HG03457 (cell line): ENCODE measurements at regions not wholly inside any gene's neighbourhood (a gene's known extent, or its start where the extent isn't known, plus 50 kb on each side); places are given as distances from the start of the nearest gene placed in this dataset.
"Not testable (repeated sequence)": the region's sequence is repeated elsewhere in the genome, so short reads cannot be mapped to it uniquely, and the experiment has no call there.

Source experiments
- ATAC-seq: cut with Tn5 transposase; IDR thresholded peaks from one replicate; pipeline ENCODE4 v1.9.1; 2021; ENCODE audit warnings: moderate number of reproducible peaks; ENCODE audit not compliant: unreplicated experiment

GRCh38 chr9:15047028-15047551 is 136.9 kb upstream of the FREM1 start:
- ATAC-seq, result no peak

DNA sequence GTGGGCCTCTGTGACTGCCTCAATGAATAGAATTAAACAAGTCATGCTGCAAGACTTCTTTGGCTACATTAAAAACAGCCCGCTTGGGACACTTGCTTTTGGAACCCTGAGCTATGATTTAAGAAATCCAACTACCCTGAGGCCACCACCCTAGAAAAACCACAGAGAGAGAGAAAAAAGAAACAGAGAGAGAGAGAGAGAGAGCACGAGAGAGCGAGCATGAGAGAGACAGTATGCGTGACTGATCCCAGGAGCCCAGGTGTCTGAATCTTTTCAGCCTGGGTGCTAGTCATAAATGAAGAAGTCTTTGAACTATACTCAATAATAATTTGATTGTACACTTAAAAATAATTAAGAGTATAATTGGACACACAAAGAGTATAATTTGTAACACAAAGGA is 123.1 kb upstream of the FREM1 start:
- no peak for ATAC-seq

DNA sequence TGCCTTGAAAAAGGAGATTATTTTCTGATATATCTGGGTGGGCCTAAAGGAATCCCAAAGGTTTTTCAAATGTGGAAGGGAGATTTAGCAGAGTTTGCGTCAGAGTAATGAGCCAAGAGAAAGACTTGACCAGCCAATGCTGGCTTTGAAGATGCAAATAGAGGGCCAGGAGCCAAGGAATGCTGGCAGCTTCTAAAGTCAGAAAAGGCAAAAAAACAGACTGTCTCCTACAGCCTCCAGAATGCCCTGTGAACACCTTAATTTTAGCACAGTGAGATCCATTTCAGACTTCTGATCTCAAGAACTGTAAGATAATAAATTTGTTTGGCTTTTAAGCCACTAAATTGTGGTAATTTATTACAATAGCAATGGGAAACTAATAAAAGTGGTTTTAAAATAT is 122.6 kb upstream of the FREM1 start:
- no peak for ATAC-seq

- no peak for ATAC-seq
Observed at GRCh38 chr9:15021146-15021545, 110.9 kb upstream of the FREM1 start.

GRCh38 chr9:15018096-15018637 is 107.9 kb upstream of the FREM1 start:
- ATAC-seq, result no peak

DNA sequence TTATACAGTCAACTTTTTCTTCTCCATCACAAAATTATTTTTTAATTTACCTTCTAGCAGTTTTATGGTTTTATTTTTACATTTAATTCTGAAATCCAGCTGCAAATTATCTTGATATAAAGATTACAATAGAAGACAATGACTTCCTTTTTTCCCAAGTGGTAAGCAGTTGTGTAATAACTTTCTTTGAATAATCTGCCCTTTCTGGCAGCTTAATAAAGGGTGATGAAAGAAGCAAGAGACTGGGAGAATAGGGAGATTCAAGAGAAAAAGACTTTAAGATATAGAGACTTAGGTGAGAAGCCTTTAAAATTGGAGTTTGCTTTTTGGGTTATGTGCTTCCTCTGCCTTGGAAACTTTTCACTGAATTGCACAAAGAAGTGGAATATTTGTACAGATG is 100.4 kb upstream of the FREM1 start:
- no peak for ATAC-seq

- no peak for ATAC-seq
Observed at GRCh38 chr9:15007698-15008097, 97.5 kb upstream of the FREM1 start.

DNA sequence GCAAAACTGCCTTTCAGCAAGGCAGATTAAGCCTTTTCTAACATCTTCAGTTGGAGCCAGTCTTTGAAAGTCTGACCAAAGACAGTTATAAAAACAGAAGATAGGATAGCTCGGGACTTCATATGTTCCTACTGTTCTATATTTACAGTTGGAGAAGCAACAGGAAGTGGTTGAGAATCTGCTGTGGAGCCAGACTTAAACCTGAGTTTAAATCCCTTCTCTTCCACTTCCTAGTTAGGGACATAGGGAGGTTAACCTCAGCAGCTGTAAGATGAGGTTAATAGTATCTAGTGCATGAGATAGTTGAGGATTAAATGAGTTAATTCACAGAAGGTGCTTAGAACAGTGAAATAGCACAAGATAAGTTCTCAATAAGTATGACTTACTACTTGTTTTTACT is 84.5 kb upstream of the FREM1 start:
- ATAC-seq, result no peak

DNA sequence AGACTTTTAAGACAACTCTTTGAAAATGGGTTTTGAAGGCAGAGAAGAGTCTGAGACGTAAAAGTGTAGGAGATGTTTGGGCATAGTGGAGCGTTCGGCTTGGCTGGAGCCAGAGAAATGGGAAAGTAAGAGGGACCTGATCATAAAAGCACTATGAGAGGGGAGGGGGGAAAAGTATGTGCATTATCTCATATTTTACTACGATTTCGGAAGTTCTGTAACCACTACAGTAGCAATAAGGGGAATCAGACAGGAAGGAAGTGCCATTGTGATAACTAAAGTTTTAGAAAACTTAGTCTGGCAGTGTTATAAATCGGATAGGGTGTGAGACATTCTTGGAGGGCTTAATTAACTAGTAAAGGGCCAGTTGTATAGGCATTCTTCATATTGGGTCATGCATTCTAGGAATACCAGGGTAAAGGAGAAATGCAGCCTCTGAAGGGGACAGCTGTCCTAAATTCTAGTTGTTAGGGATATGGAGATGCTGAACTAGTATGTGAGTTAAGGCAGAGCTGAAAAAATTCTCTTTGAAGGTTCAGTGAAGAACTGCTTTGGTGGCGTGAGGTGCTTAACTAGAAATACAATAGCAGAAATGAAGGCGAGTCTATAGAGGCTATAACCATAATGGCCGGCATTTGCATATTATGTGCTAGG is 83.8 kb upstream of the FREM1 start:
- ATAC-seq, result no peak

- ATAC-seq, result no peak
Observed at GRCh38 chr9:14993061-14993800, 83.0 kb upstream of the FREM1 start.

- ATAC-seq, result no peak
Observed at GRCh38 chr9:14992516-14992915, 82.3 kb upstream of the FREM1 start.

DNA sequence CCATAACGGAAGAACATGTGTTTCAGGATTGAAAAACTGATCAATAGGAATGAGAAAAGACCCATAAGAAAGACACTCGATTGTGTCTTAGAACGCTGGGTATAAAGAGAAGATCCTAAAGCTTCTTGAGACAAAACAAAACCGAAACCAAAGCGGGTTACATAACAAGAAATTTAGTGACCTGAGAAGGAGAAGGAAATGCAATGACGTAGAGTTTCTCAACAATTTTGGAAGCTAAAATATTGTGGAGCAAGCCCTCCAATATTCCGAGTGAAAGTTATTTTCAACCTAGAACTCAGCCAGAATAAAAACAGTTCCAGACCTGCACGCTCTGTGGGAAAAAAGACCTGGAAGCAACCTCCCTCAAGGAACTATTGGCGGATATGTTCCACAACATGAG is 81.9 kb upstream of the FREM1 start:
- ATAC-seq, result no peak

DNA sequence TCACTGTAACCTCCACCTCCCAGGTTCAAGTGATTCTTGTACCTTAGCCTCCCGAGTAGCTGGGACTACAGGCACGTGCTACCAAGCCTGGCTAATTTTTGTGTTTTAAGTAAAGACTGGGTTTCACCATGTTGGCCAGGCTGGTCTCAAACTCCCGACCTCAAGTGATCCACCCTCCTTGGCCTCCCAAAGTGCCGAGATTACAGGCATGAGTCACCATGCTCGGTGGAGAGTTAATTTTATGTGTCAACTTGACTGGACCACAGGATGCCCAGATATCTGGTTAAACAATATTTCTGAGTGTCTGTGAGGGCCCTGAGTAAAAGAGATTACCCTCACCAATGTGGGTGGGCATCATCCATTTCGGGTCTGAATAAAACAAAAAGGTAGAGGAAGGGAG is 80.4 kb upstream of the FREM1 start:
- not testable (repeated sequence) for ATAC-seq

DNA sequence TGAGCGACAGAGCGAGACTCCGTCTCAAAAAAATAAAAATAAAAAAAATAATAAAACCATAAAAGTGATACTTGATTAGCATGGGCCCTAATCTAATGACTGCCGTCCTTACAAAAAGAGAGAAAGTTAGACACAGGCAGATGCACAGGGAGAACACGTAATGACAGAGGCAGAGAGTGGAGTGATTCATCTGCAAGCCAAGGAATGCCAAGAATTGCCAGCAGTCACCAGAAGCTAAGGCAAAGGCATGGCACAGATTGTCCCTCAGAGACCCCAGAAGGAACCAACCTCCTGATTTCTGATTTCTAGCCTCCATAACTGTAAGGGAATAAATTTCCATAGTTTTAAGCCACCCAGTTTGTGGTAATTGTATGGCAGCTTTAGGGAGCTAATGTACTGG is 79.6 kb upstream of the FREM1 start:
- ATAC-seq, result no peak

- not testable (repeated sequence) for ATAC-seq
Observed at GRCh38 chr9:14989336-14989735, 79.1 kb upstream of the FREM1 start.

DNA sequence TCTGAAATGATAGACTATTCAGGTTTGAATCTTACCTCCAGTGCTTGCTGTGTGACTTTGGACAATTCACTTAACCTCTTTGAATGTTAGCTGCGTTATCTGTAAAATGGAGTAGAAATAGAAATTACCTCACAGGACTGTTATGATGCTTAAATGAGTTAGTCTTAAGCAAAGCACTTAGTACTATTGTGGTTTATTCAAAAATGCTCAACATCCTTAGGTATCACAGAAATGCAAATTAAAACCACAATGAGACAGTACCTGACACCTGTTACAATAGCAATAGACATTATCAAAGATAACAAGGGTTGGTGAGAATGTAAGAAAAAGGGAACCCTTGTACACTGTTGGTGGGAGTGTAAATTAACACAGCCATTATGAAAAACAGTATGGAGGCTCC is 77.6 kb upstream of the FREM1 start:
- ATAC-seq, result no peak

DNA sequence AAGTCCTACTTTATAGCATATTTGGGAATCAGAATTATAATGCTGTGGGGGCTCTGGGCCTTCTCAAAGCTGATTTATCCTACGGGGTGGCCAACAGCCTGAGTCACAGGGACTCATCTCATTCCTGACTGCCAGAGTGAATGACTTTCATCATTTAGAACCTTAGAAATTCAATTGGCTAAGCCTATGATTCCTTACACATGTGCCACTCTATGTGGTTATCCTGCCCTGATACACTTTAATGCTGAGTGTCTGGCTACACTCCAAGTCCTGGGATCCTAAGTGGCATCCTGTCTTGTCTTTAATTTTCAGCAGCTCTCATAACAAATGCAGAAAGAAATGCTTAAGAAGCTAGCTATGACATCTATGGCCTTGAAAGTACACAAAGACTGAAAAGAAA is 75.2 kb upstream of the FREM1 start:
- no peak for ATAC-seq

DNA sequence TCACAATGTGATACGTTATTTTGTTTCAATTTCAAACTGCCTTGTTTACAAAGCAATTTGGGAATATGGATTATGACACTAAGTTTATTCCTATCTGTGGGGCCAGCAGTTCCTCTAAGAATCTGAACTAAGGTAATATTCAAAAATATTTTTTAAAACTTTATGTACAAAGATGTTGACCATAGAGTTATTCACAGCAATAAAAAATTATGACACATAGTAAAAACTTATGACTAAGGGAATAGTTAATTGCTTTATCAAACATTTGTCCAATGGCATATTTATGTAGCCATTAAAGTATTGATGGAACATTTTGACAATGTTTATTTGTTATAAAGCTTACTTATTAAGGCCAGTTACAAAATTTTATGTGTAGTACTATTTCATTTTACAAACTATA is 73.4 kb upstream of the FREM1 start:
- no peak for ATAC-seq

GRCh38 chr9:14981291-14981950 is 71.2 kb upstream of the FREM1 start:
- ATAC-seq, result no peak

DNA sequence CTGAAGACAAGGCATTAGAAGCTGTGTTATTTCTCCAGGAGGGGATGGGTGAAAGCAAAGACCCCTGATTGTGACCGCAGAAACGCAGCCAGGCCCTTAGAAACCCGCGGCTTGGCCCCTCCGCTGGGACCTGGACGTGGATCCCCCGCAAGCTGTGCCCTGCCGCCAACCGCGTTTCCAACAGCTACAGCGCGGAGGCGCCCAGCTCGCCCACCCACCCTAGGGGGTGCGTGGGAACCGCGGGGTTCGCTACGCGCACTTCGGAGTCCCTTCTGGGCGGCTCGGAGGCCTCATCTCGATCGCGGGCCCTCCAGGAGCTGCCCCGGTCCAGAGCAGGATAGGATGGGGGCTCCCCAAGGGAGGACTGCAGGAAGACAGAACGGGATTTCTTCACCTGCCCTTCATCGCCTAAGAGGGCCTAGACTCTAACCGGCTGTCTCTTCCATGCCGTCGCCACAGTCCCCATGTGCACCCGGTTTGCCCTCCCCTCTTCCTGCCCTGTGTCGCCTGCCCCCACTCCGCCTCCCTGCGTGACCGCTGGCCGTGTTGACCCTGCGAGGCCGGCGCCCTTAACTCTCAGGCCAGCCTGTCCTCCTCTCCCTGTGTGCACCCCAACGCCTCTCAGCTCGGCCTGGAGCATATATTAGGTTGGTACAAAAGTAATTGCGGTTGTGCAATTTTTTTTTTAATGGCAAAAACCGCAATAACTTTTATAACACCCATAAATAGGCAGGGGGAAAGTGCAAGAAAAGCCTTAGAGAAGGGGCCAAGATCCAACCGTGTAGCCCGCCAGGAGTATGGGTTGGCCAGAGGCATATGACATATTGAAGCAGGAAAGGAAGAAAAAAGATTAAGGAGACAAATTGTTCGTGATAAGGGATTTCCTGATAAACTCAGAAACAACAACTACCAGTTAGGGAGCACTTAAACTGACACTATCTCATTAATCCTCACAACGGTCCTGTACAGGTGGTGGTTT is 68.1 kb upstream of the FREM1 start:
- ATAC-seq, result no peak
